Activated CD4-positive, alpha-beta T cell treated with anti-CD3 and anti-CD28 coated beads, Interleukin-2, Interleukin-4, amounts not matched to agents 100 ng/mL and 50 ng/mL, durations not matched to agents 16 hours and 8 hours (primary cell): ENCODE measurements at regions not wholly inside any gene's neighbourhood (a gene's known extent, or its start where the extent isn't known, plus 50 kb on each side); places are given as distances from the start of the nearest gene placed in this dataset.
"Not testable (repeated sequence)": the region's sequence is repeated elsewhere in the genome, so short reads cannot be mapped to it uniquely, and the experiment has no call there.

Experiments used
- DNase-seq: peaks from one replicate; pipeline ENCODE4 v3.0.0-alpha.2; 2020; ENCODE audit warnings: low spot score

DNA sequence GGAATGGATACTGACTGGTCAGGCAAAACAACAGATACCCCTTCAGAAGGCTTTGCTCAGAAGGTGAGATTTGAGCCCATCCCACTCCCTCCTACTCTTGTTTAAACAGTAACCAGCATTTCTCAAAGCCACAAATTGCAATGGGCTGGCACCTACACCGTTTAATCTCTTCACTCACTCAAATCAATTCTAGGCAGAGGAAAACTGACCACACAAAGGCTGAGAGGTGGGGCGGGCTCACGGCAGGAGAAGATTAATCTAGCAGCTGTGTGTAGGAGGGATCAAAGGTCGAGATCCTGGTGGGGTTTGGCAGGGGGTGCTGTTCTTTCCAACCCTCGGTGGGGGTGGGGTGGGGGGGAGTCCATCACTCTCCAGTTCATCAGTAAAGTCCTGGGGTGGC is 622.4 kb downstream of the BCOR start:
- no peak for DNase-seq

DNA sequence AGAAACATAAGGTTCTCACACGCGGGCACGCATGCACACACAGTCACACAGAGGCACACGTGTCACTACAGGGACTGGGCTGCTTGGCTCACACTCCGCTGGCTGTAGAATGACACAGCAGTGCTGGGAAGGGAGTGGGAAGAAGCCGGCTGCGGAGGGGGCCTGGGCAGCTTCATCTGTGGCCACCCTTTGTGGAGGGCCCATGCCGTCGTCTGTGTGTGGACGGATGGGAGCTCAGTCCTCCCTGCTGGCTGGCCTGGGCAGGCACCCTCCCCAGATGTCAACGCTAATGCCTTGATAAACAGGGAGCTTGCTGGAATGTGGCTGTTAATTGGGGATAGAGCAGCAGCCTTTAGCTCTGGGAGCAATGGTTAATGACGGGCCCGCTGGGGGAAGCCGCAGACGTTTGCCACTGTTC is 621.1 kb downstream of the BCOR start:
- DNase-seq, result no peak

DNA sequence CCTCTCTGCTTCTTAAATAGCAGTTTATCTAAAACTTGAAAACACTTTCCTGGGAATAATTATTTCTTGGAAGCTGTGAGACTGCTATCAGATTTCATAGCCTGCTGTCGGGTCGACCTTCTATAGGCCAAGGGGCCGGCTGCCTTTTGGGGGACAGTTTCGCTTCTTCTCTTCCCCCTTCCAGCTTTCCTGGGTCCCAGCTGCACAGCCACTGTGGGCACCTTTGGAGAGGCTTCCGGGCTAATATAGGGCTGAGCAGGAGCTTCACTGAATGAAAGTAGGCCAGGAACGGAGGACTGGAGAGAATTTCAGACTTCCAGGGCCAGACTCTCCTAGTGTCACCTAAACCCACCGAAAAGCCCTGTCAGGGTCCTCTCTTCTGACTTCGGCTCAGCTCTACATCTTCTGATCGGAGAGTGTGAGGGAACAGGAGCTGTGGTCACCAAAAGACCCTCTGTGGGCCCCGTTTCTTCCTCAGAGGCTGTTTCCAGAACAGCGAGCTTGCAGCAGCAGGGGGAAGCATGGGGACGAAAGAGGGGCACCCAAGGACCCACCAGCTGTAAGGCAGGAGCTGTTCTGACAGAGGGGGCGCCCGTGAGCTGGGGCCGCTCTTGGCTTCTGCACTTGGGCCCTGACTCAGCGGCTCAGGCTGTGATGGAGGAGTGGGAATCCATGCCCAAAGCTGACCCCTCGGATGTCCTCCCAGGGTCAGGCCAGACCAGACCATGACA is 620.6 kb downstream of the BCOR start:
- DNase-seq, result no peak

DNA sequence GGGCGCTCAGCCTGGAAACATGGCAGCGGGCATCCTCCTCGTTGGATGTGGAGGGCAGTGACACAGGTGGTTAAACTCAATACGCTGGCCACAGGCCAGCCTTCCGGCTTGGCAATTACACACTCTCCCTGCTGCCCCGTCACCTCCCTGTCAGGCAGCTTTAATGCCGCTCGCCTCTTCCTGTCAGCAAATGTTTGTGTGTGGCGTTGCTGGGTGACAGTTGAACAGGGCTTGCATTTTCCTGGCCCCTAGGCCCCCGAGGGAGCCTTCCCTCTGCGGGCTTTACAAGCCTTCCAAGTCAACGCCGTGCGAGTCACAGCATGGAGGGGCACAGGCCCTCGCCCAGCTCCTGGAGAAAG is 620.0 kb downstream of the BCOR start:
- no peak for DNase-seq

DNA sequence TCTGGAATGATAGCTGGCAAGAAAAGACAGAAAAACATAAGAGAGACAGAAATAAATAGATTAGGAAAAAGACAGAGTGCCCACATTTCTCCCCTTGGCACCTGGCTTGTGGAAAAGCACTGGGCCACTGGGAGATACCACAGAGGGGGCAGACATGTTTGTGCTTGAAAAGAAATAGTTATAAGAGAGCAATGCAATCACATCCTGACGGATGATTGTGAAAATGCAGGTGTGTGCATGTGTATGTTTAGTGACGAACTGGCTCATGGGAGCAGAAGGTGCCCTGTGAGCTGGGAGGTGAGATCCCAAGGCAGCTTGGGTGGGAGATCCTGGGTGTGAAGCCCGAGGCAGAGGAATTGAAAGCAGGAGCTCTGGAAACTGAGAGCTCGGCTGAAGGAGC is 617.9 kb downstream of the BCOR start:
- DNase-seq, result no peak

DNA sequence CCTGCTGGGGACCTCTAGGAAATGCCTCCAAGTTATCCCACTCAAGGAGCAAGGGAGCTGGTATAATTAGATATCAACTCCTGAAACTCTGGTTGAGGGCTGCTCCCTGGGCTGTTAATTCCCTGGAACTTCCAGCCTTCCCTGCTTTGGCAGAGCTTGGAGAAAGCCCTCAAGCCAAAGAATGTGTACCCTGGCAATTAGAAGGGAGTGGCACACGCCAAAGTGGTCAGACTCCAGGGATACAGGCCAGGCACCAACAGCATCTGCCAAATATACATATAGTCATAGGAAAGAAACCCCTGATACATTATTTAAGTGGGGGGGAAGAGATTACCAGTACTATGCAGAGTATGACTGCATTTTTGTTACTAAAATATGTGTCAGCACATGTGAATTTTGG is 616.8 kb downstream of the BCOR start:
- DNase-seq, result no peak

DNA sequence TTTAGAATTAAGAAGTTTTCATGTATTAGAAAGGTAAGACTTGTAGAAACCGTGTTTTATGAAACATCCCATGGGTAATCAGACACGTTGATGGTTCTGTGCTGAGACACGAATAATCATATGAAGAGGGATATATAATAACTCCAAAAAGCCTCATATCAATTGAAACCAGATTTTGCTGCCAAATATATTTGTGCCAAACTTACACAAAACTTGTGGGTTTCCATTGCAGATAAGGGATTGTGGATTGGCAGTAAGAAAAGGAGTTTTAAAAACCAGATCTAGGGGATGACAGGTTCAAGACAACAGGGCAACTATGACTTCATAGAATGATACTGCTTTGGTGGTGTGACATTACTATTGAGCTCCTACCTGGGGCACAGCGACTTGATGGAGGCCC is 616.1 kb downstream of the BCOR start:
- DNase-seq, result no peak

DNA sequence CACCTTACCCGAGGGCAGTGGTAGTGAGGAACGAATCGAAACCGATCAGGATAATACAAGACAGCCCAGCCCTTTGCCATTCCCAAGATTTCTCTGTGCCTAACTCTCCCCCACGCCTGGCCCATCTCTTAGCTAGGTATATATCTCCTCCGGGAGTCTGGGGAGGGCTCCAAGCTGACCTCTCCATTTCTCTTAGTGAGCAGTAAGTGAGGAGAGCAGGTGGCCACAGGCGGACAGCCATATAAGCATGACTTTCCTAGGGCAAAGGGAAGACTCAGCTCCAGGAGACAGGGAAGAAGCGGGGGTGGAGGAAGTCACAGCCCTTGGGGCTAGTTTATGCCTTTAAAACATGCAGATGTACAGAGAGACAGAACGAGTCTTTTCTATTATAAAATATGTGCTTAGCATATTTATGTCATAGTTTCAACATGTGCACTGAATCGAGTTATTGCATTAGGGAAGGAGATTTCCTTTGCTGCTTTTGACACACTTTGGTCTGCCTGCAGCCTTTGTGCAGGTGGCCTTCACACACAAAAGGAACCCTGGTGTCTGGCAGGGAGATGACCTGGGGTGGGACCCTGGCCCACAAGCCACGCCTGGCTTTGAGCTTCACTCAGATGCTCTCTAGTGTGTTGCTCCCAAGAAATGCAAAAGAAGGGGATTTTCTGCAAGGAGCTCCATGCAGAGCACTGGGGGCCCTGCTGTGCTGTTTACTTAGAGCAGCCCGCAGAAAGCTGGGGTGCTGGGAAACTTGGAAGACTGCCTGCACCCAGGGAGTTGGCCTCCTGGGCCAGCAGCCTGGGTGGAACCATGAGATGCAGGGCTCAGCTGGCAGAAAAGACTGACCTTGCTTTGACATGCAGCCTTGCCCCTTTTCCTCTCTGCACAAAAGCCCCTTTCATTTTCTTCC is 613.3 kb downstream of the BCOR start:
- DNase-seq, result no peak

DNA sequence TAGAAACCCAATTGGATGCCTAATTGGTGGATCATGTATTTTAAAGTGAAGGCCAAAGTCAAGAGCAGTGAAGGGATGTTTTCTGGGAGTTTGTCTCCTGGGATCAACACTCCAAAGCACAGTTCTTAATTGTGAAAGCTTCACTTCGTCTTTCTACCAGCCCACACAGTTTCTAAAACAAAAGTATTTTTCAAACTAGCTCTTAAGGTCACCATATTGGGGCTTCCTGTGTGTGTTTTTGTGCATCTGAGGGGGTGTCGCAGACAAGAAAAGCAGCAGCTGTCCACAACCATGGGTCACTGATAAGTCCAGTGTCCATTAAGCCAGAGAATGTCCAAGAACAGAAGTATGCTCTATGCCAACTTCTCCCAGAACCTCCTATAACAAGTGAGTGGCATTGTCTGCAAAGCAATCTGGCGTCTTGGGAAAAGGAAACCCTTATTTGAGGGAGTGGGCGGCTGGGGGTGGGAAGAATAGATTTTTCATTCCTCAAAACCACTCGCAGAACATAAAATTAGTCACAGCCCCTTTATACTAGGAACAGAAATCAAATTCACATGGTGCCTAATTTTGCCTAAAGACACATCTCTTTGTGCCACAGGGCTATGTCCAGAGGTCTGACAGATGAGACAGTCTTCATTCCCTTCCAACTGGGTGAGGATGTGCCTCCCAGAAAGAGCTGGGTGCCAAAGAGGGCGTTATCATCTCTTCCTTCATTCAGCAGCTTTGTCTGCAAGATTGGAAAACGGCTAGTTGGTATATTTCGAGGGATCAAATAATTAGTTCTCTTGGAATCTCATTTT is 610.4 kb downstream of the BCOR start:
- DNase-seq, result no peak

DNA sequence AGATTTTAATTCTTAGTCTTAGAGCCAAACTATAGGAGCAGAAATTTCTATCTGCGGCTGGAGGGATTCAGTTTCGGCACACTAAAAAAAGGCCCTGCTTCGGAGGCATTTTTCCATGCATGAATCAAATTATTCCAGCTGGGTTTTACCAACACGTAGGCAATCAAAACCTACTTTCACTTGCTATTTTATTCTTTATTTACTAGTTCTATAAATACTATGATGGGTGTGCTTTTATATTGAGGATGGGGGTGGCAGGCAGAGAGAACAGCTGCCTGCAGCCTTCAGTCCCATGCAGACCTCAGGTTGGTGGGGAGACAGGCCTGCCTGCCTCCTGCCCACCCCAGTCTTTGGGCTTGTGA is 609.8 kb downstream of the BCOR start:
- DNase-seq, result no peak

DNA sequence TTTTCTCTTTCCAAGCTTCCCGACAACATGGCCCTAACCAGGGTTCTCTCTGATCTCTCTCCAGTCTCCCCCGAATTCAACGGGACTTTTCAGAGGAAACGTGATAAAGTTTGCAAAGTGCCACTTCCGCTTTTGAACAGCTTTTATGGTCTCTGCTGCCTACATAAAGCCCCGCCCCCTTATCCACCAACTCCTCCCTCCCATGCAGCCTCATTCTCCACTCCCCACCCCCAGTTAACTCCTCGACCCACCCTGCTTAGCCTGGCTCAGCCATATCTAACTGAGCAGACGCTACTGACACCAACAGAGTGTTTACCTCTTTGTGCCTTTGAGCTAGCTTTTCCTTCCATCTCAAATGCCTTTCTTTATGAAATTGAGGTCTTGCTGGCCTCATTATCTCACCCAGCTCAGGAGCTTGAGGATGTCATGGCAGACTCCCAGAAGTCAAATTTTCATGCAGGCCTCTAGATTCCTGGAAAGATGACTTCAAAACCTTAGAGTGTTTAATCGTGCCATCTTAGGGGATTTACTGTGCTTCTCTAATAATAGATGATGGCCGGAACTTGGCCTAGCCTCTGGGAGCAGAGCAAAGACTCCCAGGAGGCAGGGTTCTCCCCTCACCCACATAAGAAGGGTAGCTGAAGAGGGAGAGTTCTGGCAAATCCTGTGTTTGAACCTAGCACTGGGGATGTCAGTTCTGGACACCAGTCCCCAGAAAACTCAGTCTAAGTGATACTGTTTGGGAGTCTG is 606.0 kb downstream of the BCOR start:
- peak; percentile 45 for DNase-seq

DNA sequence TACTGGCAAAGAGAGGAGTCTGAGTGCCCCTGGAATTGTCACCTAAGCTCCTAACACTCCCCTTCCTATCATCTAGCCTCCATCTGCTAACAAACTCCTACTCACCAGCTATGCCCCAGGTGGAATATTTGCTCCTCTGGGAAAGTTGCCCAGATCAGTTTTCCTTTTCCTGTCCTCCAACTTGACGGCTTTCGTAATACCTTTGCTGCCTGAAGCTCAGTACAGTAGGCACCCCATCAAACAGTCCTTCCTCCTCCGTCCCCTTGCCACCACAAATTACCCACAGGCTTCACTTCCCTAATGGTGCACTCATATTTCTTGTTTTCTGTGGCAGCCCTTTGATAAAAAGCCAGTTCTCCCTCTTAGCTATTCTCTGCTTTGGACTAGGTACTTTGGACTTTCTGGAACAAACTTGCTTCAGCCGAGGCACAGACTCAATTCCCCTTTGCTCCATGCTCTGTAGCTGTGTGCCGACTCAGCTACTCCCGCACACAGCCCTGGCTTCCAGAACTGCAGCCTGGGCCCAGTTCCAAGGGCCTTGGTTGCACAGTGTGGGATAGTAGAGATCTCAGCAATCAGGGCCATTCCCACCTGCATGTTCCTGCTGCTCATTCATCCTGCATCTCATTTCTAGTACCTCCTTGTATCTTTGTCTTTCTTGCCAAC is 605.1 kb downstream of the BCOR start:
- no peak for DNase-seq

DNA sequence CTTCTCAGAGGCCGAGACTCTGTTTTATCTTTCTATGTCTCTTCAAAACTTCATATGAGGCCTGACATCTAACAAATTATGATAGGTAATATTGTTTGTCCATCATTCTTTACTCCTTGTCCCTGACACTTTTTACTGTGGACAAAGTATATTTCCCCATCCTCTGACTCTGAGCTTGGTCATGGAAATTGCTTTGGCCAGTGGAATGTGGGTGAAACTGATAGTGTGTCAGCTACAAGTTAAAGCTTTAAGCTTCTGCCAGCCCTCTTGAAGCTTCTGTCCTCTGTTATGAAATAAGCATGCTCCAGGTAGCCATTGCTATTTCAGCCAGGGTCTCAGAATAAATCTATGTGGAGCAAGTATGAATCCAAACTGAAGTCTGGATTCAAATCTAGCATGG is 604.6 kb downstream of the BCOR start:
- no peak for DNase-seq

DNA sequence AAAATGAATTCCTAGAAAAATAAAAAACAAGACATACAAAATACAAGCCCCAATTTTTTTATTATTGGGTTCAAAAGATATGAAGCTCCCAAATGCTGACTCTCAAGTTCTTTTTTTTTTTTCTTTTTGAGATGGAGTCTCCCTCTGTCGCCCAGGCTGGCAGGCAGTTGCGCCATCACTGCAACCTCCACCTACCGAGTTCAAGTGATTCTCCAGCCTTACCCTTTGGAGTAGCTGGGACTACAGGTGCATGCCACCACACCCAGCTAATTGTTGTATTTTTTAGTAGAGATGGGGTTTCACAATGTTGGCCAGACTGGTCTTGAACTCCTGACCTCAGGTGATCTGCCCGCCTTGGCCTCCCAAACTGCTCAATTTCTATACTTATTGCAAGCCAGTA is 600.6 kb downstream of the BCOR start:
- not testable (repeated sequence) for DNase-seq

DNA sequence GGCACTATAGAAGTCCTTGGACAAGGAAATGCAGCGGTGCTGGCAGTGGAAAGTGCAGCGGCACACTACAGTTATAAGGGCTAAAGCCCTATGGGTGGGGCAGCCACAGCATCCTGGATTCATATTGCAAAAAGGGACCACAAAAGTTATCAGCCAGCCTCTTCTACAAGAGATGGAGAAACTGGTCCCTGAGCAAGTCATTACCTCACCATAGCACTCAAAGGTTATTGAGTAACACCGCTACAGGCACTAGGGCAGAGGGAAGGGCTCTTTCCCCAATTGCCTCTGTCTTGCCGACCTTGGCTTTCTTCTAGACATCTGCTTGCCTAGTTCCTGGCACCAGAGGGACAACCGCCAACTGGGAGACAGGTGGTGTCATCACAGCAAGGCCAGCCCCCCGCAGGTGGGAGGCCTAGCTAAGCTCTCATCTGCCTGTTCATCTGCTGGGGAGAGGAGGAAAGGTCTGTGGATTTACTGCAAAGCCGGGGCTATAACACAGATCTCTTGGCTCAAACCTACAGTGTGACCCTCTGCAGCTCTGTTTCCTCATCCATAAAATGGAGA is 600.0 kb downstream of the BCOR start:
- DNase-seq, result no peak

DNA sequence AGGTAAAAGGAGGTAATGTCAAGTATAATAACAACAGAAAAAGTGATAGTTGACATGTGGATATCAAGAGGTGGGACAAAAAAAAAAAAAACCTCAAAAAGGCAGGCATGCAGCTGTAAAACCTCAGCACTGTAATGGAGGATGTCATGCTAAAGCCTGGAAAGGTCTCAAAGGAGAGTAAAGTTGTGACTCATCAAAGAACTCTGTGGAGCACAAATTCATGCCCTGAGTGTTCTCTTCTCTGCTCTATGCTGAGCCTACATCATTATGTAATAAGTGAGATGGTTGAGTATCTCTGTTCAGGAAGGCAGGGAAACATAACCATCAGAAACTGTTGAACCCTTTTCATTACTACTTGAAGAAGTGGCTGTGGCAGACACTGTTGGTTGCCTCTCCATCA is 597.8 kb downstream of the BCOR start:
- no peak for DNase-seq

DNA sequence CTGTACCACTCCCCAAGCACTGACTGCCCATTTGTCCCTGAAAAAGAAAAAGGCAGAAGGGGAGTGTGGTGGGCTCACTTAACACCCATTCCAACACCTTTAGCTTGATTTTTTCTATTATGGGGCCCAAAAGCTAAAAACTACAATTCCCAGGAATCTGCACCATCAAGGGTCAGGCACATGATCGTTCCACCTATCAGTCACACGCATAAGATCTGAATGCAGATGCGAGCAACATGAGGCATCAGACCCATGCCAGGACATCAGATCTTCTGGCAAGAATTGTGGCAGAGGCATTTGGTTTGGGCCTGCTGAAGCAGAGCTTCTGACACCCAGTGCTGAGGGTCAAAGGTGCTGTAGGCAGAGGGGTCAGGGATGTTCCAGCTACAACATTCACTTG is 595.9 kb downstream of the BCOR start:
- DNase-seq, result no peak

DNA sequence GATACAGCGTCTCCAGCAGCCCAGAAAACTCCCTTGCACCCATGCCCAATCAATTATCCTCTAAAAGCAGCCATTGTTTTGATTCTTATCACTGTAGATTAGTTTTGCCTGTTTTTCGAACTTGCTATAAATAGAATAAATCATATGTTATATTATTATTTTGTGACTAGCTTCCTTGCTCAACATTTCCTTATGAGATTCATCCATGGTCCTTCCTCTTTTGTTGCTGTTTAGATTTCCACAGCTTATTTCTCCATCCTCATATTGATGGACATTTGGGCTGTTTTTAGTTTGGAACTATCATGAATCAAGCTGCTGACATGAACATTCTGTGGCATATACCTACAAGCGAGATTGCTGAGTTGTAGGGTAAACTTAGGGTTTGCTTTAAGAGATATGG is 595.3 kb downstream of the BCOR start:
- DNase-seq, result no peak

DNA sequence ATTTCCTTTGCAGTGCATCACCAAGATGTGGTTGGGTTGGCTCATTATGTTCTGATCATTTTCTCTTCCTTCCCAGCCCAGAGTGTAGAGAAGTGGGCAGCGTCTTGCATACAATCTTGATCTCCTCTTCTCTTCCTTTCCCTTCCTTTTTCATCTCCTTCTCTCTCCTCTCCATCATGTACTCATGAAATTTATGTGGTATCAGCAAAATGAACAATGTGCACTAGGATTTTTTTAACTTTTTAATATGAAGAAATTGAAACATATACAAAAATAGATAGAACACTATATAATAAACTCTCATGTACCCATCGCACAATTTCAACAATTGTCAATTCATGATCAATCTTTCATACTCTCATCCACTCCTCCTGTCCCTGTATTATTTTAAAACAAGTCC is 593.5 kb downstream of the BCOR start:
- no peak for DNase-seq

DNA sequence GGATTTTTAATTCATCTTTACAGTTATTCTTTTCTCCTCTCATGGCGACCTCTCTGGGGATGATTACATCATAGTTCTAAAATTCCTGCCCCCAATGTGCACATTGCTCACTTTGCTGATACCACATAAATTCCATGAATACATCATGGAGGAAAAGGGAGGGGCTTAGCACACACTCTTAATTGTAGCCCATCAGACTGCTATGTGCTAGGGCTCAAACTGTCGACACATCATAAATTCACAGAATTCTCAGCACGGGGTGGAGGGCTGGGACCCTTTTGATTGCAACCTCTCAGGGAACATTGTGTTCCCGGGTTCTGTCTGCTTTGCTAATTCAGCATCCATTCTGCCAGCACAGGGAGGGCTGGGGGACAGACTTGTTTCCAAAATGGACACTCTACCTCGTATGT is 592.9 kb downstream of the BCOR start:
- no peak for DNase-seq

DNA sequence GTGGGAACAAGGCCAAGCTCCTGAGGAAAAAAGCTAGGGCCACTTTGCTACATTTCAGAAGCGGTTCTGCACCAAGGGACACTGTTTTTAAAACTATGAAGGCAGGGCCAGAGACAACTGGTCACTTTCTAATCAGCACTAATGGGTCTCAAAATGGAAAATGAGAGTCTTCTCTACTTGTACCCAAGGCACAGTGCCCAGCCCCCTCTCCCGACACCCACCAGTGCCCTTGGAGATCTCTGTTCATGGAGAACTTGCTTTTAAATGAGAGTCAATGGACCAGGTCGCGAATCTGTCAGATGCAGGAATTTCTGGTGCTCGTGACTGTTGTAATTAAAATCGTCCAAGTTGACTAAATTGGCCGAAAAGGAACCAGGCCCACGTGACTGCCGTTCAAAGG is 591.6 kb downstream of the BCOR start:
- no peak for DNase-seq
